Colonic mucosa (tissue), 4 donors: ENCODE measurements at regions not wholly inside any gene's neighbourhood (a gene's known extent, or its start where the extent isn't known, plus 50 kb on each side); places are given as distances from the start of the nearest gene placed in this dataset.

Experiments used
- DNase-seq: peaks from one replicate; pipeline ENCODE4 v3.0.0-alpha.2; 2020
- H3K27ac ChIP-seq: fragments of 200-600 bp; one replicate; pipeline ENCODE4 v1.8.0; 2021
- H3K27me3 ChIP-seq: fragments of 200-600 bp; one replicate; pipeline ENCODE4 v1.8.0; 2021
- H3K36me3 ChIP-seq: fragments of 200-600 bp; one replicate; pipeline ENCODE4 v1.8.0; 2021
- H3K4me1 ChIP-seq: fragments of 200-600 bp; one replicate; pipeline ENCODE4 v1.8.0; 2021; ENCODE audit warnings: mild to moderate bottlenecking
- H3K4me3 ChIP-seq: fragments of 200-600 bp; one replicate; pipeline ENCODE4 v1.8.0; 2021
- H3K9ac ChIP-seq, 2 donors: one replicate each; pipeline ENCODE4 v1.7.0; 2013; ENCODE audit warnings: control low read depth in 2 of 2, low read depth in 2 of 2, low read length in 2 of 2
- H3K9me3 ChIP-seq: fragments of 200-600 bp; one replicate; pipeline ENCODE4 v1.8.0; 2021
- intact Hi-C: fragments of 100-400 bp; cut with DNase I; formaldehyde crosslinking; loops from one replicate; pipeline ENCODE4 v1.14.1; 2022
- TF ChIP-seq, protein P1 (sequence below): fragments of 200-600 bp; IDR thresholded peaks from one replicate; pipeline ENCODE4 v1.8.0; 2022; ENCODE audit warnings: antibody characterized with exemption, mild to moderate bottlenecking
- donor health status: healthy.
- donor health status: DM: no; HTN: no; CAD: no.
- donor health status: DM: no; HTN: no; CAD: no.

DNA sequence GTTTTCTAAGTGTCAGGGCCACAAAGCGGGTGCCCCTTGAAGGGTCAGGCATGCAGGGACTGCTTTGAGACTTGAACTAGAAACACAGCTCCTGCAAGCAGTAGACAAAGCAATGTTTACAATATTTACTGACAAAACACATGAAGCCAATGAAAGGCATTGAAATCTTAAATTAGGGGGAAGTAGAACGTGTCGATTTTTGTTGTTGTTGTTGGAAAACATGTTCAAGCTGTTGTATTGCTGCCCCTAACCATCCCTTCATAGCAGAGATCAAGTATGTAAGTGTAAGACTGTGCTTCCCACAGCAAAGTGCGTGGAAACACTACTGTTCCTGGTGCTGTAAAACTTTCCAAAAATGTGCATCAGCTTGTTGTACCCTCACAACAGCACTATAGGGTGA is 131.6 kb upstream of the MGMT start:
- Histone ChIP-seq H3K27ac (no peak overlapping the region), H3K4me1 (no peaks in the 10 kb centered on the region), H3K9me3 (no peaks in the 10 kb centered on the region), H3K36me3 (no peaks in the 10 kb centered on the region), H3K9ac (no peak overlapping the region), H3K27me3 (no peaks in the 10 kb centered on the region), H3K4me3 (no peak overlapping the region)
- TF ChIP-seq, protein P1, sequence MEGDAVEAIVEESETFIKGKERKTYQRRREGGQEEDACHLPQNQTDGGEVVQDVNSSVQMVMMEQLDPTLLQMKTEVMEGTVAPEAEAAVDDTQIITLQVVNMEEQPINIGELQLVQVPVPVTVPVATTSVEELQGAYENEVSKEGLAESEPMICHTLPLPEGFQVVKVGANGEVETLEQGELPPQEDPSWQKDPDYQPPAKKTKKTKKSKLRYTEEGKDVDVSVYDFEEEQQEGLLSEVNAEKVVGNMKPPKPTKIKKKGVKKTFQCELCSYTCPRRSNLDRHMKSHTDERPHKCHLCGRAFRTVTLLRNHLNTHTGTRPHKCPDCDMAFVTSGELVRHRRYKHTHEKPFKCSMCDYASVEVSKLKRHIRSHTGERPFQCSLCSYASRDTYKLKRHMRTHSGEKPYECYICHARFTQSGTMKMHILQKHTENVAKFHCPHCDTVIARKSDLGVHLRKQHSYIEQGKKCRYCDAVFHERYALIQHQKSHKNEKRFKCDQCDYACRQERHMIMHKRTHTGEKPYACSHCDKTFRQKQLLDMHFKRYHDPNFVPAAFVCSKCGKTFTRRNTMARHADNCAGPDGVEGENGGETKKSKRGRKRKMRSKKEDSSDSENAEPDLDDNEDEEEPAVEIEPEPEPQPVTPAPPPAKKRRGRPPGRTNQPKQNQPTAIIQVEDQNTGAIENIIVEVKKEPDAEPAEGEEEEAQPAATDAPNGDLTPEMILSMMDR = no peak
- intact Hi-C loops = no loop called here
- no peak for DNase-seq

DNA sequence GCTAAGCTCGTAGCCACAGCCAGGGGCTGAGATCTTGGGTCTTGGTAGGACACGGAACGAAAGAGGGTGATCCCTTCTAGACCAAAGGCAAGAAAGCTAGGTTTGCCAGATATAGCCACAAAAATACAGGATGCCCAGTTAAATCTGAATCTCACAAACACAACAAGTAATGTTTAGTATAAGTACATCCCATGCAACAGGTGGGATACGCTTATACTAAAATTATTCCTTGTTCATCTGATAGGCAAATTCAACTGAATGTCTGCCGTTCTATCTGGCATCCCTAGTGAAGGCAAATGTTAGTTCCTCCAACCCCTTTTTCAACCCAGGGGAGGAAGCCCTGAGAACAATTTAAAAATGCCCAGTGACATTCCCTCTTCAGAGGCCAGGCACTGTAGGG is 131.1 kb upstream of the MGMT start:
- no peaks in the 10 kb centered on the region for H3K9me3 ChIP-seq
- no peaks in the 10 kb centered on the region for H3K4me1 ChIP-seq
- TF ChIP-seq, protein P1 = no peak
- no peaks in the 10 kb centered on the region for H3K27me3 ChIP-seq
- no peak for DNase-seq
- H3K4me3 ChIP-seq = no peak overlapping the region
- intact Hi-C loops = no loop called here
- H3K27ac ChIP-seq = no peak overlapping the region
- no peaks in the 10 kb centered on the region for H3K36me3 ChIP-seq
- H3K9ac ChIP-seq = no peak overlapping the region

DNA sequence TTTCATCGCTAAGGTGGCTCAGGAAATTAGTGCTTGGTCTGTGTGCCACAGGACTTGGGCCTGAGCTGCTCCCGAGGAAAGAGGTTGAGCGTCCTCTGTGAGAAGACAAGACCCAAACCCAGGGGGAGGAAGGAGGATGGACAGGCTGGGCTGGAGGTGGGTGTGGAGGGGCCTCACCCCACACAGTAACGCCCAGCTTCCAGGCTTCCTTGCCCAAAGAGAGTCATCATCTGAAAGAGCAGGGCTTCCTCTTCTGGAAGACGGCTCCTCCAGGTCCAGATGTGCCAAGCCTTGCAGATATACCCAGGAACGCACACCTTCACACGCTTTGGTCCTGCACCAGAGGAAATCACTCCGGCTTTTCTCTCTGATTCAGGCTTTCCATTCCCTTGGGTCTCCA is 127.8 kb upstream of the MGMT start:
- H3K27me3 ChIP-seq = no peaks in the 10 kb centered on the region
- no peak overlapping the region for H3K27ac ChIP-seq
- no peak for DNase-seq
- intact Hi-C loops = no loop called here
- H3K9ac ChIP-seq = no peak overlapping the region
- TF ChIP-seq, protein P1 = no peak
- no peaks in the 10 kb centered on the region for H3K4me1 ChIP-seq
- H3K9me3 ChIP-seq = no peaks in the 10 kb centered on the region
- H3K36me3 ChIP-seq = no peaks in the 10 kb centered on the region
- H3K4me3 ChIP-seq = no peak overlapping the region

DNA sequence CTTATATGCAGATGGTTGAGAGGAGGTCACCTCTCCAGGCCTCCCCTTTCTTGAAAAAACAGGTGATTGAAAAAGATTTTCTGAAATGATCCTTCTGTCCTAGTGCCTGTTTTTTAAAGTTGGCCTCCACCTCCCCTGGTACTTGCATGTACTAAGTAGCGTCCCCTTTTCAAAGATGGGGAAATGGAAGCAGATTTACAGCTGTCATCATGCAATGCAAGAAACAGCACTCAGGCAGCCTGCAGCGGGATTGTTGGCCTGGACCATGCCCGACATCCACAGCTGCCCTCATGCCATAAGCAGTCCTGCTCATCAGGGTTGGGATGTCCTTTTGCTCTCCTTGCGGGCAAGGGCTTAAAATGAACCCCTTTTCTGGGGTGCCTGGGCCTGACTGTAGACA is 127.2 kb upstream of the MGMT start:
- Histone ChIP-seq H3K27me3 (no peaks in the 10 kb centered on the region), H3K9me3 (no peaks in the 10 kb centered on the region), H3K9ac (no peak overlapping the region), H3K4me1 (no peaks in the 10 kb centered on the region), H3K27ac (no peak overlapping the region), H3K36me3 (no peaks in the 10 kb centered on the region), H3K4me3 (no peak overlapping the region)
- no peak for DNase-seq
- intact Hi-C loops = no loop called here
- TF ChIP-seq, protein P1 = no peak

DNA sequence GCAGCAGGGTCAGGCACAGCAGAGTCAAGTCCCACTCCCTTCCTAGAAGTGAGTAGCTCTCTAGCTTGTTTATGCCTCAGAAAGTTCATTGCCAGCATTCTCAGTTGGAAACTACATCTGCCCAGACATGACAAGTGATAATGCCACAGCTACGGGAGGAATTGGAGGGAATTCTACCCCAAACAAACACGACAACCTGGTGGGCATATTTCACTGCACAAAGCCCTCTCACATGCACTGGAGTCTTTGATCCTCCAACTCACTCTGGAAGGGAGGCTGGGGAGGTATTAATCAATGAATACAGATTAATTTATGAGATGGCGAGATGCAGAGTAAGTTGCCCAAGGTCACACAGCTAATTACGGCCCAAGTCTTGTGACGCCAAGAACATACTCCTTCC is 126.0 kb upstream of the MGMT start:
- TF ChIP-seq, protein P1 = no peak
- no peak for DNase-seq
- Histone ChIP-seq H3K4me3 (no peak overlapping the region), H3K9me3 (no peaks in the 10 kb centered on the region), H3K27ac (no peak overlapping the region), H3K9ac (no peak overlapping the region), H3K4me1 (no peaks in the 10 kb centered on the region), H3K36me3 (no peaks in the 10 kb centered on the region), H3K27me3 (no peaks in the 10 kb centered on the region)
- intact Hi-C loops = no loop called here

DNA sequence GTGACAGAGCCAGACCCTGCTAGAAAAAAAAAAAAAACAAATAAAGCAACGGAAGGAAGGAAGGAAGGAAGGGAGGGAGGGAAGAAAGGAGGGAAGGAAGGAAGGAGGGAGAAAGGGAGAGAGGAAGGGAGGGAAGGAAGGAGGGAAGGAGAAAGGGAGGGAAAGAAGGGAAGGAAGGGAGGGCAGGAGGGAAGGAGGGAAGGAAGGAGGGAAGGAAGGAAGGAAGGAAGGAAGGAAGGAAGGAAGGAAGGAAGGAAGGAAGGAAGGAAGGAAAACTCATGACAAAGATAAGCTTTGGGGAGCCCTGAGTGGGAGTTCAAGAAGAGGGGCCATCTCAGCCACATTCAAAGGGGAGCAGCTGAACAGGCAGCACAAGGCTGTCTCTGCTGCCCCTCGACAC is 124.7 kb upstream of the MGMT start:
- intact Hi-C loops = no loop called here
- TF ChIP-seq, protein P1 = no peak

More for the DNA sequence above, 124.7 kb upstream of the MGMT start:
- no peak overlapping the region for H3K9ac ChIP-seq
- H3K9me3 ChIP-seq = no peaks in the 10 kb centered on the region
- no peak overlapping the region for H3K27ac ChIP-seq
- no peak for DNase-seq
- H3K36me3 ChIP-seq = no peaks in the 10 kb centered on the region
- H3K27me3 ChIP-seq = no peaks in the 10 kb centered on the region
- no peaks in the 10 kb centered on the region for H3K4me1 ChIP-seq
- H3K4me3 ChIP-seq = no peak overlapping the region
